Heart left ventricle (tissue), 16 donors: ENCODE measurements at regions not wholly inside any gene's neighbourhood (a gene's known extent, or its start where the extent isn't known, plus 50 kb on each side); places are given as distances from the start of the nearest gene placed in this dataset.

Experiments used
- ATAC-seq, 4 donors: fragments of 200-7000 bp; cut with Tn5 transposase; one replicate each; pipeline ENCODE4 v1.9.1; 2020 to 2022; ENCODE audit warnings: moderate library complexity in 4 of 4, mild to moderate bottlenecking in 3 of 4, moderate number of reproducible peaks in 1 of 4
- DNase-seq, 5 donors: peaks; one replicate each; pipeline ENCODE4 v3.0.0-alpha.2; 2020
- H3K27ac ChIP-seq, 12 donors: fragments of 200-600 bp; sonication (generic) in 4 of 12; one replicate each; pipeline versions ENCODE4 v1.5.0 to v1.8.0; 2016 to 2022; ENCODE audit warnings: mild to moderate bottlenecking in 2 of 12
- H3K27me3 ChIP-seq, 9 donors: fragments of 200-600 bp; sonication (generic) in 2 of 9; one replicate each; pipeline versions ENCODE4 v1.5.1 to v1.8.0; 2016 to 2022; ENCODE audit warnings: mild to moderate bottlenecking in 3 of 9
- H3K36me3 ChIP-seq, 9 donors: fragments of 200-600 bp; sonication (generic) in 2 of 9; one replicate each; pipeline versions ENCODE4 v1.5.0 to v1.8.0; 2018 to 2022; ENCODE audit warnings: mild to moderate bottlenecking in 2 of 9
- H3K4me1 ChIP-seq, 12 donors: fragments of 200-600 bp; sonication (generic) in 4 of 12; one replicate each; pipeline versions ENCODE4 v1.5.0 to v1.8.0; 2016 to 2022; ENCODE audit warnings: mild to moderate bottlenecking in 3 of 12
- H3K4me3 ChIP-seq, 12 donors: fragments of 200-600 bp; sonication (generic) in 4 of 12; one replicate each; pipeline versions ENCODE4 v1.5.0 to v1.8.0; 2017 to 2022; ENCODE audit warnings: mild to moderate bottlenecking in 9 of 12, moderate library complexity in 4 of 12
- H3K9me3 ChIP-seq, 12 donors: fragments of 200-600 bp; sonication (generic) in 4 of 12; one replicate each; pipeline versions ENCODE4 v1.5.0 to v1.8.0; 2016 to 2022; ENCODE audit warnings: mild to moderate bottlenecking in 1 of 12
- POLR2A ChIP-seq, 2 donors: fragments of 450-650 bp; IDR thresholded peaks; one replicate each; pipeline ENCODE4 v1.6.1; 2017; ENCODE audit warnings: antibody characterized with exemption in 2 of 2, mild to moderate bottlenecking in 2 of 2, moderate library complexity in 2 of 2
- WGBS, 4 donors: extraction: QIAGEN DNeasy Blood & Tissue Kit in 2 of 4; methylation state at CpG; one replicate each; pipeline versions ENCODE4 v1.1.5 to v1.1.7; 2013 to 2018; 5-methylcytosine and 5-hydroxymethylcytosine counted together
- intact Hi-C, 10 donors: fragments of 100-400 bp; cut with DNase I; formaldehyde crosslinking; loops; one replicate each; pipeline versions ENCODE4 v1.11.1 to v1.14.2; 2022
- TF ChIP-seq, protein P1 (sequence below), 12 donors: fragments of 200-600 bp; sonication (generic) in 4 of 12; IDR thresholded peaks; one replicate each; pipeline versions ENCODE4 v1.5.0 to v1.8.0; 2018 to 2022; ENCODE audit warnings: antibody characterized with exemption in 12 of 12, mild to moderate bottlenecking in 5 of 12
- donor health status: ischemic (EF 13 %, LVEDD 7.1; RV severe dilation, severe dysfunction).
- donor health status: healthy with polysubstance abuse.
- donor health status: DM: no; HTN: yes; CAD: no.
- donor health status: DM: no; HTN: no; CAD: no.
- donor health status: ischemic (EF 25% LVEDD 6.9; RV normal size, moderate dysfunction).
- donor health status: ischemic (EF 25% LVEDD 5.7; RV mildly dilated, moderate dysfunction).
- donor health status: healthy.
- donor health status: DM: yes; HTN: yes; CAD: no.
- donor health status: ischemic (EF 35%, LVEDD 5.7; RV mildly dilated, moderate dysfunction).
- donor health status: nonischemic (EF 11% LVEDD 7.7; RV severe dilation, severe dysfunction).
- donor health status: DM: yes; HTN: yes; CAD: no.
- donor health status: PGD.
- donor health status: ischemic (EF 29% LVEDD 5.4; RV normal size, mild dysfunction).
- donor health status: nonischemic (EF 23%, LVEDD 6.1; RV moderate dilation, normal function).

DNA sequence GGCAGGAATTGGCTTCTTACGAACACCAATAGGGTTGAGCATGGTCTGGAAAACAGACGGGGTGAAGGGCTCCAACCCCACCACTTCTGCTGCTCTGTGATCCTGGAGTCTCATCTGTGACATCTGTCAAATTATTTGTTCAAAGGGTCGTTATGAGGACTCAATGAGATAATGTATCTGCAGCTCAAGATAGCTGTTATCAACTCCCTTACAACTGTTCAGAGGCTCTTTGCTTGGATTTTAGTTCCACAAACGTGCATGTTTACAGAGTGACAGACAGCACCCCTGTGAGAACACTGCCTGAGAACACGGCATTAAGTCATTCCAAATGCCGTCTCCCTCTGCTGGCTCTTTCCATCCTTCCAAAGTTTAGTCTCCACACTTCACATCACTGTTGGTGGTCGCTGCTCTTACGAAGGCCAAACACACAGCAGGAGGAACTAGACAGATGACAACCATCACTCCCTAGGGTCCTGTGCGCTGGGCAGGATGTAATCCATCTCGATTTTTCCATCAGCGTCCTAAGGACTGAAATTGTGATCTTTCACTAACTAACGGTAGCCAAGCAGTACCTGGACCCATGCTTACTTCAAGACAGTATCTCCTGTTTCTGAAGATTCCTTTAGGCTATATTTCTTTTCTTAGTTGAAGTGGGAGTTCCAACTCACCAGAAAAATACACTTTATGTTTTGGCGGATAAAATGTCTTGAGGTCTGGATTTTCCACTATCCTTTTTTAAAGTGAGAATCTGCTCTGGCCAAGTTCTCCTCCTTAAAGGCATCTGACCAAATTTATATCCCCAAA is 220.3 kb downstream of the ANAPC1 start:
- H3K36me3 ChIP-seq: no peaks in the 10 kb centered on the region
- H3K27me3 ChIP-seq: no peaks in the 10 kb centered on the region
- ATAC-seq (no peak), DNase-seq (no peak)
- intact Hi-C loops: loop anchor here in 4 of 10 donors (5.0 to 10.0 kb wide), 3 partner anchors 549 to 851 kb away; no protein-coding TSS in a partner anchor
- H3K27ac ChIP-seq: no peak overlapping the region
- 58 to 70% (median 64%) methylated on average over 12 to 13 of the region's 13 CpGs for WGBS, 4 donors
- H3K4me1 ChIP-seq: peaks cover 0 to 36% (median 0%) of the 10 kb centered on the region in 12 donors
- no peaks in the 10 kb centered on the region for H3K9me3 ChIP-seq
- no peak overlapping the region for H3K4me3 ChIP-seq
- no peak for TF ChIP-seq POLR2A (IDR thresholded peaks at IDR 0.05)
- TF ChIP-seq, protein P1, sequence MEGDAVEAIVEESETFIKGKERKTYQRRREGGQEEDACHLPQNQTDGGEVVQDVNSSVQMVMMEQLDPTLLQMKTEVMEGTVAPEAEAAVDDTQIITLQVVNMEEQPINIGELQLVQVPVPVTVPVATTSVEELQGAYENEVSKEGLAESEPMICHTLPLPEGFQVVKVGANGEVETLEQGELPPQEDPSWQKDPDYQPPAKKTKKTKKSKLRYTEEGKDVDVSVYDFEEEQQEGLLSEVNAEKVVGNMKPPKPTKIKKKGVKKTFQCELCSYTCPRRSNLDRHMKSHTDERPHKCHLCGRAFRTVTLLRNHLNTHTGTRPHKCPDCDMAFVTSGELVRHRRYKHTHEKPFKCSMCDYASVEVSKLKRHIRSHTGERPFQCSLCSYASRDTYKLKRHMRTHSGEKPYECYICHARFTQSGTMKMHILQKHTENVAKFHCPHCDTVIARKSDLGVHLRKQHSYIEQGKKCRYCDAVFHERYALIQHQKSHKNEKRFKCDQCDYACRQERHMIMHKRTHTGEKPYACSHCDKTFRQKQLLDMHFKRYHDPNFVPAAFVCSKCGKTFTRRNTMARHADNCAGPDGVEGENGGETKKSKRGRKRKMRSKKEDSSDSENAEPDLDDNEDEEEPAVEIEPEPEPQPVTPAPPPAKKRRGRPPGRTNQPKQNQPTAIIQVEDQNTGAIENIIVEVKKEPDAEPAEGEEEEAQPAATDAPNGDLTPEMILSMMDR (IDR thresholded peaks at IDR 0.05): peak in 3 of 12 donors; percentile 10 to 21 (median 13)

DNA sequence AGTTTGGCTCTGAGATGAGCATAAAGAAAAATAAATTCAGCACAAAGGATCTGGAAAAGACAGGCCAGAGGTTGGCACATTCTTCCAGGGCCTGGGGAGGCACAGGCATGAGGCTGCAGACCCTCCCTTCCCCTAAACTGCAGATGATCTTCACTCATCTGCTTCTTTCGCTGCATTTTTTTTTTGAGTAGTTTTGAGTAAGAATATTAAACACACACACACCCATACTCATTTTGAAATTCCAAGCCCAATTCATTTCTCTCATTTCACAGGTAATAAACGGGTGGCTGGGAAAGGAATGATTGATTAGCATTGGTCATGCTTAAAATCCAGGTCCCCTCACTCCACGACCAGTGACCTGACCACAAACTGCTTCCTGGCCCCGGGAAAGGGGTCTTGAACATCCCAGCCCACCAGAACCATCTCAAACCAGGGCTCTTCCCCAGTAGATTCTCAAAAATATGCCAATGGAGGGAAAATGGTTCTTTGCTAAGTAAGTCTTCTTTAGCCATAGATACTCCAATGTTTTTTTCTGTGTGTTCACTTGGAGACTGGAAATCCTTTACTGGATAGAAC is 219.6 kb downstream of the ANAPC1 start:
- H3K36me3 ChIP-seq: no peaks in the 10 kb centered on the region
- DNase-seq: no peak
- peaks cover 0 to 31% (median 0%) of the 10 kb centered on the region in 12 donors for H3K4me1 ChIP-seq
- no peak for TF ChIP-seq POLR2A (IDR thresholded peaks at IDR 0.05)
- TF ChIP-seq, protein P1 (IDR thresholded peaks at IDR 0.05): no peak
- intact Hi-C loops: loop anchor here in 4 of 10 donors (5.0 to 10.0 kb wide), 3 partner anchors 550 to 852 kb away; no protein-coding TSS in a partner anchor
- H3K27ac ChIP-seq: no peak overlapping the region
- no peaks in the 10 kb centered on the region for H3K9me3 ChIP-seq
- H3K27me3 ChIP-seq: no peaks in the 10 kb centered on the region
- ATAC-seq: no peak
- 88 to 93% (median 93%) methylated on average over 4 of the region's 4 CpGs for WGBS, 4 donors
- H3K4me3 ChIP-seq: no peak overlapping the region

DNA sequence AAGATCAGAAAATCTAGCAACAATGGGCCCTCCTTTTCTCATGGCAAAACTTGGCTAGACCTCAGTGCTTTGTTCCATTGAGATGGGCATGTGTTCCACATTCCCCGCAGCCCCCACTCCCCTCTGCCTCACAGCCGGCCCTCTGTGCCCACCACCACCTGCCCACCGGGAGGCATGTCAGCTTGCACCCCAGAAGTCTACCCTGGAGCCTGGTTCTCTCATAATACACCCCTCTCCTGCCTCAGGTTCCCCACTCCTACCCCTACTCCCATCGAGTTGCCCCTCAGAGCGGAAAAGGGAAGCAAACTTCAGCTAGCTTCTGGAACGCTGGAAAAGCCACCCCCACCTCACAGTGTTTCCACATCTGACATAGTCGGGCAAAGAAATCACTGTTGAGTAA is 219.0 kb downstream of the ANAPC1 start:
- intact Hi-C loops: loop anchor here in 9 of 10 donors (5.0 to 10.0 kb wide), 4 partner anchors 548 to 853 kb away; no protein-coding TSS in a partner anchor
- no peak for DNase-seq
- TF ChIP-seq POLR2A (IDR thresholded peaks at IDR 0.05): no peak
- TF ChIP-seq, protein P1 (IDR thresholded peaks at IDR 0.05): no peak
- H3K36me3 ChIP-seq: no peaks in the 10 kb centered on the region
- no peak for ATAC-seq
- H3K4me3 ChIP-seq: no peak overlapping the region
- H3K9me3 ChIP-seq: no peaks in the 10 kb centered on the region
- no peak overlapping the region for H3K27ac ChIP-seq
- no peaks in the 10 kb centered on the region for H3K27me3 ChIP-seq
- H3K4me1 ChIP-seq: peaks cover 0 to 24% (median 0%) of the 10 kb centered on the region in 12 donors
- WGBS, 4 donors: 92 to 98% (median 95%) methylated on average over 7 of the region's 7 CpGs

DNA sequence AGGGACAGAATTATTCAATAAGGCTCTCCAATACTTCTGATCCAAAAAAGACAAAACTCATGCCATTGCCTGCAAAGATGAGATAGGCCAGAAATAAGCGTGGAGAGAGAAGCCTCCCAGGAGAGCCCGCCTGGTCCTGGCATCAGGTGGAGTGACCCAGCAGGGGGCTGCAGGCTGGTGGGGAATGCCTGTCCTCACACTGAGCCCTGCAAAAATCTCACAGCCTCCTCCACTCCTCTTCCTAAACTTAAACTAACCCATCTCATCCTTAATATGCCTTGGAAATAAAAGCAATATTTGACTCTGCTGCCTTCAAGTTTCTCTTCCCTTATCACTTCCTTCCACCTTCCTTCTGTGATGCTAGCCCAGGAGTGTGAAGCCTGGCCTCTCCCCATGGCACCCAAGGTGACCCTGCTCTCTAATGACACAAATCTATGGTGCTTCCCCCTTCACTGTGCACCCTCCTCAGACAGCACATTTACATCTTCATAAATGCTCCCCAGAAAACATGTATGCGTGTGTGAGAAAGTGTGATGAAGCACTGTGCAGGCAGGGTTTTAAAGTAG is 218.4 kb downstream of the ANAPC1 start:
- Histone ChIP-seq H3K36me3 (no peaks in the 10 kb centered on the region), H3K27me3 (no peaks in the 10 kb centered on the region), H3K9me3 (no peaks in the 10 kb centered on the region), H3K4me3 (no peak overlapping the region), H3K4me1 (peaks cover 0 to 23% (median 0%) of the 10 kb centered on the region in 12 donors), H3K27ac (no peak overlapping the region)
- intact Hi-C loops: loop anchor here (2.0 to 10.0 kb wide), 6 partner anchors 547 to 853 kb away; no protein-coding TSS in a partner anchor
- TF ChIP-seq POLR2A (IDR thresholded peaks at IDR 0.05): no peak
- TF ChIP-seq, protein P1 (IDR thresholded peaks at IDR 0.05): no peak
- 94 to 98% (median 96%) methylated on average over 3 of the region's 3 CpGs for WGBS, 4 donors
- no peak for DNase-seq
- no peak for ATAC-seq
